ENCODE measurements at regions not wholly inside any gene's neighbourhood (a gene's known extent, or its start where the extent isn't known, plus 50 kb on each side); places are given as distances from the start of the nearest gene placed in this dataset.

GRCh38 chr9:2313512-2313911 is 298.4 kb downstream of the SMARCA2 start:
- Histone ChIP-seq H3K79me2 (ENCODE audit: low read length) (no peaks in the 10 kb centered on the region), H3K36me3 (replicated peaks; ENCODE audit: low read depth, low read length) (no peaks in the 10 kb centered on the region), H3K4me2 (ENCODE audit: low read length) (no peak overlapping the region), H3K27me3 (ENCODE audit: low read depth, low read length) (no peaks in the 10 kb centered on the region), H2AFZ (ENCODE audit: low read depth, low read length) (no peak overlapping the region), H3K27ac (ENCODE audit: low read length) (no peak overlapping the region), H4K20me1 (ENCODE audit: insufficient read depth, low read length) (no peaks in the 10 kb centered on the region), H3K9ac (ENCODE audit: low read length) (no peak overlapping the region), H3K4me1 (ENCODE audit: low read length) (no peaks in the 10 kb centered on the region), H3K9me3 (ENCODE audit: insufficient read depth, low read length) (peaks cover 18% of the 10 kb centered on the region; the same call in 1 of the 2 replicates), H3K4me3 (ENCODE audit: low read length) (no peak overlapping the region)
- TF ChIP-seq CTCF (IDR thresholded peaks at IDR 0.05; ENCODE audit: low read depth, low read length) = no peak
- TF ChIP-seq EZH2phosphoT487 (IDR thresholded peaks at IDR 0.05; ENCODE audit: low read depth) = no peak

GRCh38 chr9:2317591-2317990 is 302.4 kb downstream of the SMARCA2 start:
- Histone ChIP-seq H2AFZ (ENCODE audit: low read depth, low read length) (no peak overlapping the region), H3K27me3 (ENCODE audit: low read depth, low read length) (no peaks in the 10 kb centered on the region), H3K4me1 (ENCODE audit: low read length) (peaks cover 18% of the 10 kb centered on the region), H3K79me2 (ENCODE audit: low read length) (no peaks in the 10 kb centered on the region), H3K4me3 (ENCODE audit: low read length) (no peak overlapping the region), H4K20me1 (ENCODE audit: insufficient read depth, low read length) (no peaks in the 10 kb centered on the region), H3K27ac (ENCODE audit: low read length) (no peak overlapping the region), H3K4me2 (ENCODE audit: low read length) (no peak overlapping the region), H3K9ac (ENCODE audit: low read length) (no peak overlapping the region), H3K9me3 (ENCODE audit: insufficient read depth, low read length) (peaks cover 7% of the 10 kb centered on the region; the same call in 1 of the 2 replicates), H3K36me3 (replicated peaks; ENCODE audit: low read depth, low read length) (no peaks in the 10 kb centered on the region)
- TF ChIP-seq EZH2phosphoT487 (IDR thresholded peaks at IDR 0.05; ENCODE audit: low read depth) (no peak), CTCF (IDR thresholded peaks at IDR 0.05; ENCODE audit: low read depth, low read length) (no peak)

GRCh38 chr9:2319421-2319820 is 302.2 kb upstream of the VLDLR start:
- TF ChIP-seq EZH2phosphoT487 (IDR thresholded peaks at IDR 0.05; ENCODE audit: low read depth) (no peak), CTCF (IDR thresholded peaks at IDR 0.05; ENCODE audit: low read depth, low read length) (no peak)
- Histone ChIP-seq H3K27ac (ENCODE audit: low read length) (no peak overlapping the region), H3K79me2 (ENCODE audit: low read length) (no peaks in the 10 kb centered on the region), H4K20me1 (ENCODE audit: insufficient read depth, low read length) (no peaks in the 10 kb centered on the region), H3K36me3 (replicated peaks; ENCODE audit: low read depth, low read length) (no peaks in the 10 kb centered on the region), H2AFZ (ENCODE audit: low read depth, low read length) (no peak overlapping the region), H3K9ac (ENCODE audit: low read length) (no peak overlapping the region), H3K4me2 (ENCODE audit: low read length) (no peak overlapping the region), H3K4me3 (ENCODE audit: low read length) (no peak overlapping the region), H3K27me3 (ENCODE audit: low read depth, low read length) (no peaks in the 10 kb centered on the region), H3K9me3 (ENCODE audit: insufficient read depth, low read length) (no peaks in the 10 kb centered on the region), H3K4me1 (ENCODE audit: low read length) (peaks cover 18% of the 10 kb centered on the region)

GRCh38 chr9:2320114-2320513 is 301.5 kb upstream of the VLDLR start:
- no peak overlapping the region for H3K9ac ChIP-seq (ENCODE audit: low read length)
- peak overlapping the region; percentile 4; the same call in 1 of the 2 replicates for H3K4me2 ChIP-seq (ENCODE audit: low read length)
- H2AFZ ChIP-seq (ENCODE audit: low read depth, low read length) = no peak overlapping the region
- no peaks in the 10 kb centered on the region for H3K79me2 ChIP-seq (ENCODE audit: low read length)
- no peak overlapping the region for H3K4me3 ChIP-seq (ENCODE audit: low read length)
- H4K20me1 ChIP-seq (ENCODE audit: insufficient read depth, low read length) = no peaks in the 10 kb centered on the region
- H3K27me3 ChIP-seq (ENCODE audit: low read depth, low read length) = no peaks in the 10 kb centered on the region
- TF ChIP-seq EZH2phosphoT487 (IDR thresholded peaks at IDR 0.05; ENCODE audit: low read depth) = no peak
- no peak for TF ChIP-seq CTCF (IDR thresholded peaks at IDR 0.05; ENCODE audit: low read depth, low read length)
- H3K9me3 ChIP-seq (ENCODE audit: insufficient read depth, low read length) = no peaks in the 10 kb centered on the region
- no peak overlapping the region for H3K27ac ChIP-seq (ENCODE audit: low read length)
- H3K36me3 ChIP-seq (replicated peaks; ENCODE audit: low read depth, low read length) = no peaks in the 10 kb centered on the region
- H3K4me1 ChIP-seq (ENCODE audit: low read length) = peaks cover 18% of the 10 kb centered on the region

All from OCI-LY3 (cell line).